ENCODE measurements at regions not wholly inside any gene's neighbourhood (a gene's known extent, or its start where the extent isn't known, plus 50 kb on each side); places are given as distances from the start of the nearest gene placed in this dataset.

GRCh38 chr13:105902396-105902795, 633.1 kb downstream of the EFNB2 start:
- TF ChIP-seq ZFP37 (tag by site-specific recombination; IDR thresholded peaks at IDR 0.05): no peak
- TF ChIP-seq CTCF (tag by site-specific recombination; IDR thresholded peaks at IDR 0.05): no peak
- TF ChIP-seq, protein P1, sequence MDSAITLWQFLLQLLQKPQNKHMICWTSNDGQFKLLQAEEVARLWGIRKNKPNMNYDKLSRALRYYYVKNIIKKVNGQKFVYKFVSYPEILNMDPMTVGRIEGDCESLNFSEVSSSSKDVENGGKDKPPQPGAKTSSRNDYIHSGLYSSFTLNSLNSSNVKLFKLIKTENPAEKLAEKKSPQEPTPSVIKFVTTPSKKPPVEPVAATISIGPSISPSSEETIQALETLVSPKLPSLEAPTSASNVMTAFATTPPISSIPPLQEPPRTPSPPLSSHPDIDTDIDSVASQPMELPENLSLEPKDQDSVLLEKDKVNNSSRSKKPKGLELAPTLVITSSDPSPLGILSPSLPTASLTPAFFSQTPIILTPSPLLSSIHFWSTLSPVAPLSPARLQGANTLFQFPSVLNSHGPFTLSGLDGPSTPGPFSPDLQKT (IDR thresholded peaks at IDR 0.05; ENCODE audit: borderline replicate concordance, low read depth, low read length): no peak
